Keratinocyte (primary cell): ENCODE measurements at regions not wholly inside any gene's neighbourhood (a gene's known extent, or its start where the extent isn't known, plus 50 kb on each side); places are given as distances from the start of the nearest gene placed in this dataset.
A peak's percentile ranks its signal among the peaks of the same experiment; 100 is the strongest.

ENCODE experiments used
- DNase-seq: peaks from one replicate; pipeline ENCODE4 v3.0.0-alpha.2; 2011; ENCODE audit warnings: low read depth, missing footprints, low spot score
- FAIRE-seq: peaks from 2 replicates; lab custom pipeline; 2011; peaks lifted over from hg19 to GRCh38; lab: Jason Lieb, UNC
- H2AFZ ChIP-seq: 2 replicates; pipeline ENCODE4 v1.6.0; 2012; ENCODE audit warnings: low read length, control low read depth, inconsistent platforms; ENCODE audit not compliant: control insufficient read depth
- H3K27ac ChIP-seq: 2 replicates; pipeline ENCODE4 v1.5.1; 2011; ENCODE audit warnings: low read length; ENCODE audit not compliant: control insufficient read depth, insufficient read depth
- H3K27me3 ChIP-seq: 3 replicates; pipeline ENCODE4 v1.6.0; 2011; ENCODE audit warnings: low read length; ENCODE audit not compliant: control insufficient read depth, insufficient read depth; ENCODE audit errors: extremely low read depth
- H3K36me3 ChIP-seq, 2 experiments: 2 replicates in 1 of 2; 3 replicates in 1 of 2; pipeline ENCODE4 v1.5.1; 2011; ENCODE audit warnings: low read length in 2 of 2, mild to moderate bottlenecking in 1 of 2; ENCODE audit not compliant: control insufficient read depth in 2 of 2, insufficient read depth in 2 of 2; ENCODE audit errors: extremely low read depth in 1 of 2
- H3K4me1 ChIP-seq: 3 replicates; pipeline ENCODE4 v1.5.1; 2011; ENCODE audit warnings: low read length; ENCODE audit not compliant: control insufficient read depth, insufficient read depth; ENCODE audit errors: extremely low read depth
- H3K4me2 ChIP-seq: 3 replicates; pipeline ENCODE4 v1.6.0; 2011; ENCODE audit warnings: low read depth, low read length; ENCODE audit not compliant: control insufficient read depth, insufficient read depth; ENCODE audit errors: extremely low read depth
- H3K4me3 ChIP-seq, 3 experiments: fragments of 200-600 bp in 1 of 3; sonication (generic) in 1 of 3; 2 replicates in 2 of 3; 3 replicates in 1 of 3; pipeline ENCODE4 v1.5.1; 2011 to 2016; ENCODE audit warnings: low read length in 3 of 3, mild to moderate bottlenecking in 3 of 3, control low read depth in 2 of 3, inconsistent platforms in 1 of 3, low read depth in 1 of 3, mixed read lengths in 1 of 3, mixed run types in 1 of 3, moderate library complexity in 1 of 3; ENCODE audit not compliant: control insufficient read depth in 2 of 3, insufficient read depth in 2 of 3; ENCODE audit errors: extremely low read depth in 1 of 3
- H3K79me2 ChIP-seq: 2 replicates; pipeline ENCODE4 v1.6.0; 2012; ENCODE audit warnings: low read length; ENCODE audit not compliant: control insufficient read depth, insufficient read depth
- H3K9ac ChIP-seq: 3 replicates; pipeline ENCODE4 v1.6.0; 2011; ENCODE audit warnings: low read length; ENCODE audit not compliant: control insufficient read depth, insufficient read depth; ENCODE audit errors: extremely low read depth
- H3K9me1 ChIP-seq: 3 replicates; pipeline ENCODE4 v1.6.0; 2011; ENCODE audit warnings: low read length; ENCODE audit not compliant: control insufficient read depth, insufficient read depth; ENCODE audit errors: extremely low read depth
- H3K9me3 ChIP-seq: 2 replicates; pipeline ENCODE4 v1.5.1; 2012; ENCODE audit warnings: low read depth, low read length; ENCODE audit not compliant: control insufficient read depth
- H4K20me1 ChIP-seq: 3 replicates; pipeline ENCODE4 v1.6.0; 2011; ENCODE audit warnings: low read length; ENCODE audit not compliant: control insufficient read depth, insufficient read depth; ENCODE audit errors: extremely low read depth
- CTCF ChIP-seq, 3 experiments: IDR thresholded peaks in 1 of 3; conservative IDR thresholded peaks in 1 of 3; optimal IDR thresholded peaks in 1 of 3; 2 replicates in 2 of 3; 3 replicates in 1 of 3; pipeline versions ENCODE3 to v1.5.1; 2011; ENCODE audit warnings: low read length in 3 of 3, mild to moderate bottlenecking in 3 of 3, moderate library complexity in 2 of 3, control low read depth in 1 of 3, inconsistent platforms in 1 of 3; ENCODE audit not compliant: insufficient read depth in 2 of 3; ENCODE audit errors: extremely low read depth in 1 of 3
- EZH2 ChIP-seq: IDR thresholded peaks from one replicate; pipeline ENCODE4 v1.6.1; 2012; ENCODE audit warnings: inconsistent platforms, mild to moderate bottlenecking, low read length, moderate library complexity
- dilution Hi-C: fragments of 300-500 bp; cut with MboI; formaldehyde crosslinking; loops from one replicate; pipeline ENCODE4 v1.7.0; 2020; ENCODE audit warnings: low sequenced_read_pairs; ENCODE audit not compliant: extremely low pct_ligation_motif_present

DNA sequence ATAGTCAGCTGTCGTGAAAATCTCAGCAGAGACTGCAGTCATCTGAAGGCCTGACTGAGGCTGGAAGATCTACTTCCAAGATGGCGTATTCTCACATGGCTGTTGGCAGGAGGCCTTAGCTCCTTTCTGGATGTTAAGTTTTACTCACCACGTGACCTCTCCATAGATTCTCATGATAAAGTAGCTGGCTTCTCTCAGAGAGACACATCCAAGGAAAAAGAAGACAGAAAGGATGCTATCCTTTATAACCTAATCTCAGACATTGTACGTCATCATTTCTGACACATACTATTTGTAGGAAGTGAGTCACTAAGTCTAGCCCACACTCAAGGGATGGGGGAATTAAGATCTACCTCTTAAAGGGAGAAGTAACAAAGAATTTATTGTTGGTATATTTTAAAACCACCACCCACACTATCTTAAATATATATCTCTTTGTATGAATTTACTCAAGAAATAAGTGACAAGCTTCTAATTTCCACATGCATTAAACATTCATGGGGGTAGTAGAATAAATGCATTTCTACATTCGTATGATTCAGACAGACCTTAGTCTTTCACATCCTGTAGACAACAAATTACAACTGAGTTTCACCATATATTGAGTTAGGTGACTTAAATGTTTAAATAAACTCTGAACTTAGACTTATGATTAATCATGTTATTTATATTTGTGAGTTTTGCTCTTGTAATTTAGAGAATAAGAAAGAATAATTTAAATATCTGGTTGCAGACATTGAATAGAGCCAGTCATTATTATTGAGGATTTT lies 411.0 kb downstream of the LRIG3 start:
- TF ChIP-seq EZH2 (no peak), CTCF (optimal IDR thresholded peaks at IDR 0.05 in 1 of 3, IDR thresholded peaks at IDR 0.05 in 1 of 3, conservative IDR thresholded peaks at IDR 0.05 in 1 of 3; ENCODE audit: extremely low read depth in 1 of 3, insufficient read depth in 2 of 3, low read length in 3 of 3) (no peak)
- Histone ChIP-seq H3K9me1 (no peaks in the 10 kb centered on the region), H3K4me1 (peaks cover 11% of the 10 kb centered on the region), H2AFZ (no peak overlapping the region), H3K27ac (peak overlapping the region; percentile 40), H3K9me3 (peaks cover 2% of the 10 kb centered on the region), H3K9ac (no peak overlapping the region), H3K4me2 (no peak overlapping the region), H4K20me1 (no peaks in the 10 kb centered on the region), H3K27me3 (no peaks in the 10 kb centered on the region), H3K36me3 (no peaks in the 10 kb centered on the region), H3K79me2 (no peaks in the 10 kb centered on the region), H3K4me3 (no peak overlapping the region)
- dilution Hi-C loops: no loop called here
- DNase-seq (no peak), FAIRE-seq (peak; percentile 55)

DNA sequence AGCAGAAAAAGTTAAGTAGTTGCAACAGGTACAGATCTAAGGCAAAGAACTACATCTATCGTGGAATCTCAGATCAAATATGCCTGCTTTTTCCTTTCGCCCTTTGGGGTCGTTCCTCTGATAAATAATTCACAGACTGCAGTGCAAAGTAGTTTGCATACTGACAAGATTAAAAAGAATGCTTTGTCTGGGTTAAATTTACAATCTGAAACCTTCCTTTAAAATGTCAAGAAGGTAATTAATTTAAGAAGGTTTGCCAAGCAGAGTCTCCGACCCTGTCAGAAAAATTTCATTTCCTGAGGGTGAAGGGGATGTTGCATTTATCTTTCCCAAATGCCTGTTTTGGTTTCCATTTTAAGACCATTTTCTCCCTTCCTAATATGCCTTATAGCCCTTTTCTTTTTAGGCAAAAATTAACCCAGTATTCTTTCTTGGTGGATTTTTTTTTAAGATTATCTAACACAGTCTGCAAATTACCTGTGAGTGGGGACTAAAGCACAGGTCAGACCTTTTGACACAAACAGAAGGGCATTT lies 406.9 kb downstream of the LRIG3 start:
- Histone ChIP-seq H3K27ac (no peak overlapping the region), H3K4me3 (no peak overlapping the region), H3K9ac (no peak overlapping the region), H4K20me1 (no peaks in the 10 kb centered on the region), H3K27me3 (no peaks in the 10 kb centered on the region), H3K4me1 (peaks cover 3% of the 10 kb centered on the region), H3K4me2 (no peak overlapping the region), H3K9me3 (peaks cover 4% of the 10 kb centered on the region), H3K9me1 (no peaks in the 10 kb centered on the region), H3K36me3 (no peaks in the 10 kb centered on the region), H3K79me2 (no peaks in the 10 kb centered on the region), H2AFZ (no peak overlapping the region)
- FAIRE-seq: no peak
- DNase-seq: no peak
- TF ChIP-seq CTCF (optimal IDR thresholded peaks at IDR 0.05 in 1 of 3, IDR thresholded peaks at IDR 0.05 in 1 of 3, conservative IDR thresholded peaks at IDR 0.05 in 1 of 3; ENCODE audit: extremely low read depth in 1 of 3, insufficient read depth in 2 of 3, low read length in 3 of 3): no peak
- TF ChIP-seq EZH2: no peak
- dilution Hi-C loops: no loop called here
